ENCODE measurements at regions not wholly inside any gene's neighbourhood (a gene's known extent, or its start where the extent isn't known, plus 50 kb on each side); places are given as distances from the start of the nearest gene placed in this dataset.

- POLR2A ChIA-PET: no interaction called here
- no peak for DNase-seq (ENCODE audit: low read depth)
- Histone ChIP-seq H3K36me3 (ENCODE audit: control insufficient read depth, insufficient read depth, low read length) (no peaks in the 10 kb centered on the region), H3K4me3 (ENCODE audit: low read depth, low read length) (no peak overlapping the region), H3K27me3 (ENCODE audit: control insufficient read depth, insufficient read depth, low read length) (no peaks in the 10 kb centered on the region)
- CTCF ChIA-PET: no interaction called here
- TF ChIP-seq CTCF (IDR thresholded peaks at IDR 0.05; ENCODE audit: insufficient read depth, low read depth, low read length): no peak
These were observed 334.0 kb upstream of the GCFC2 start for GRCh38 chr2:76044701-76045100.

GRCh38 chr2:76039505-76039904, 328.8 kb upstream of the GCFC2 start:
- DNase-seq (ENCODE audit: low read depth): no peak
- no peak overlapping the region for H3K4me3 ChIP-seq (ENCODE audit: low read depth, low read length)
- CTCF ChIA-PET: no interaction called here
- POLR2A ChIA-PET: no interaction called here
- no peaks in the 10 kb centered on the region for H3K27me3 ChIP-seq (ENCODE audit: control insufficient read depth, insufficient read depth, low read length)
- no peaks in the 10 kb centered on the region for H3K36me3 ChIP-seq (ENCODE audit: control insufficient read depth, insufficient read depth, low read length)
- TF ChIP-seq CTCF (IDR thresholded peaks at IDR 0.05; ENCODE audit: insufficient read depth, low read depth, low read length): no peak

GRCh38 chr2:76027761-76028160, 317.0 kb upstream of the GCFC2 start:
- DNase-seq (ENCODE audit: low read depth): no peak
- ChIA-PET POLR2A (no interaction called here), CTCF (no interaction called here)
- Histone ChIP-seq H3K4me3 (ENCODE audit: low read depth, low read length) (no peak overlapping the region), H3K27me3 (ENCODE audit: control insufficient read depth, insufficient read depth, low read length) (no peaks in the 10 kb centered on the region), H3K36me3 (ENCODE audit: control insufficient read depth, insufficient read depth, low read length) (no peaks in the 10 kb centered on the region)
- no peak for TF ChIP-seq CTCF (IDR thresholded peaks at IDR 0.05; ENCODE audit: insufficient read depth, low read depth, low read length)

GRCh38 chr2:76019128-76019527, 308.4 kb upstream of the GCFC2 start:
- DNase-seq (ENCODE audit: low read depth): no peak
- no peaks in the 10 kb centered on the region for H3K36me3 ChIP-seq (ENCODE audit: control insufficient read depth, insufficient read depth, low read length)
- TF ChIP-seq CTCF (IDR thresholded peaks at IDR 0.05; ENCODE audit: insufficient read depth, low read depth, low read length): no peak
- ChIA-PET CTCF (no interaction called here), POLR2A (no interaction called here)
- no peaks in the 10 kb centered on the region for H3K27me3 ChIP-seq (ENCODE audit: control insufficient read depth, insufficient read depth, low read length)
- H3K4me3 ChIP-seq (ENCODE audit: low read depth, low read length): no peak overlapping the region

GRCh38 chr2:76009484-76009883, 298.8 kb upstream of the GCFC2 start:
- TF ChIP-seq CTCF (IDR thresholded peaks at IDR 0.05; ENCODE audit: insufficient read depth, low read depth, low read length): no peak
- POLR2A ChIA-PET: no interaction called here
- H3K36me3 ChIP-seq (ENCODE audit: control insufficient read depth, insufficient read depth, low read length): no peaks in the 10 kb centered on the region
- CTCF ChIA-PET: no interaction called here
- H3K27me3 ChIP-seq (ENCODE audit: control insufficient read depth, insufficient read depth, low read length): no peaks in the 10 kb centered on the region
- no peak overlapping the region for H3K4me3 ChIP-seq (ENCODE audit: low read depth, low read length)
- no peak for DNase-seq (ENCODE audit: low read depth)

Data from BJ (cell line).